GM18858 (cell line): ENCODE measurements at regions not wholly inside any gene's neighbourhood (a gene's known extent, or its start where the extent isn't known, plus 50 kb on each side); places are given as distances from the start of the nearest gene placed in this dataset.

Source experiments
- ATAC-seq: cut with Tn5 transposase; IDR thresholded peaks from one replicate; pipeline ENCODE4 v1.9.1; 2021; ENCODE audit not compliant: unreplicated experiment

DNA sequence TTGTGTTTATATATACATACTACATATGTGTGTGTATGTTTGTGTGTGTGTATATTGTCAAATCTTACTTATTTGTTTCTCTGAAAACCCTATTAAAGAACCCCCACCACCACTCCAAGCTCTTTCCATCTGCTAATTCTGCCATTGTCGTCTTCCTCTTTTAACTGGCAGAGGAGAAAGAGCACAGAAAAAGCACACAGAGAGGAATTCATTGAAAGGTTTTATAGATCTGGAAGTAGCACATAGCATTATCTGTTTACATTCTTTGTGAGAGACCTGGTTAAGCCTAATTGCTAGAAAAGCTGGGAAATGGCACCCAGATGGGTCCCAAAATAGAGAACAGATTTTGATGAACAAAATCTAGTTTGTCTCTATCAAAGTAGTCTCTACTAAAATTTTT, 800.0 kb upstream of the PIK3C3 start:
- no peak for ATAC-seq

GRCh38 chr18:41153871-41154270, 801.2 kb upstream of the PIK3C3 start:
- ATAC-seq = no peak

- ATAC-seq = no peak
Measured at GRCh38 chr18:41150316-41150715, 804.7 kb upstream of the PIK3C3 start.

- no peak for ATAC-seq
Measured at GRCh38 chr18:41146301-41146700, 808.7 kb upstream of the PIK3C3 start.

GRCh38 chr18:41145516-41145915, 809.5 kb upstream of the PIK3C3 start:
- ATAC-seq = no peak

GRCh38 chr18:41144441-41144840, 810.6 kb upstream of the PIK3C3 start:
- no peak for ATAC-seq

DNA sequence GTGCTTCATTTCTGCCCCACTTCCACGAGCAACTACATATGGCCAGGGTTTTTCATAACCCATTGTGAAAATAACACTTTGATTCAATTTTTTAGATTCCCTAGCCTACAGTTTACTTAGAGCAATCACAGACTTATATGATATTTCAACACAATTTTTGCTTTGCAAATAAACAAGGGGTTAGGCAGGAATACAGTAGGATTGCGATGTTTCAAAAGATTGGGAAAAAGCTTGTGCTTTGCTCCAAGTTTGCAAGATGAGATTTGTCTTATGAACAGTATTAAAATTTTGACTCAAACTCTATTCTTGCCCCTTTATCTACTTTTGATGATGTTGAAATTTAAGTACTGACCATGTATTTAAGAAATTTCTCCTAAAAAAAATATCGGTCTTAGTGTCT, 814.5 kb upstream of the PIK3C3 start:
- ATAC-seq = no peak

GRCh38 chr18:41135146-41135545, 819.9 kb upstream of the PIK3C3 start:
- no peak for ATAC-seq

DNA sequence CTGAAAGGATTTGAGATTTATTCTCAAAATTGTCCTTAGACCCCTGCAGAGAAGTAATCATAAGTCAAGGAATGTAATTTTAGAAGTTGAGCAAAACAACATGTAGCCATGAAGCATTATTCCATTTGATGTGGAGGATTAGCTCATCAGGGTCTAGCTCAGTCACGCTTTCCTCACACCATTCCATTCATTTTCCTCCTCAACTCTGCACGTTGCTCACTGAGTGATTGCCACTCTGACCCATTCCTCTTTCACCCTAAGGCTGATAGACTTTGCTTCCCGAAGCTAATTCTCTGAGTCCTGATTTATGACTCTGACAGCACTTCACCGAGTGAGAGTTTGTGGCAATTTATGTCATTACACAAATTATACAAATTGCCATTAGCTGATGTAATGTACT, 820.6 kb upstream of the PIK3C3 start:
- no peak for ATAC-seq

DNA sequence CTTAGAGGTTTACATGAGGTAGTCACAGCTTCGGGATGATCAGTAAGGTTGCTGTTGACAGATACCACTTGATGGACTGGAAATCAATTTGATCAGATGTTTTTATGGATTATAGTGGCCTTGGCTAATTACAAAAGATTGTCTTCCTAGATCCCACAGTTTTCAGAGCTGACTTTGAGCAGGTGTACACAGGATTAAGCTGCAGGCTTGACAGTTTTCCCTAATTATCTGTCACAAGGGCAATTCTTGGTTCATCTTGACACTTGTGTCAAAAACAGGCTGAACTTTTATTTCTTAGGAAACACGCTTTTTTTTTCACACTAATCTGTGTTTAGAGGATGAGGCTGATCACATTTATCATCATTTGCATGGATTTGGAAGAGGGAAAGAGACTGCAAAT, 824.0 kb upstream of the PIK3C3 start:
- ATAC-seq = no peak

DNA sequence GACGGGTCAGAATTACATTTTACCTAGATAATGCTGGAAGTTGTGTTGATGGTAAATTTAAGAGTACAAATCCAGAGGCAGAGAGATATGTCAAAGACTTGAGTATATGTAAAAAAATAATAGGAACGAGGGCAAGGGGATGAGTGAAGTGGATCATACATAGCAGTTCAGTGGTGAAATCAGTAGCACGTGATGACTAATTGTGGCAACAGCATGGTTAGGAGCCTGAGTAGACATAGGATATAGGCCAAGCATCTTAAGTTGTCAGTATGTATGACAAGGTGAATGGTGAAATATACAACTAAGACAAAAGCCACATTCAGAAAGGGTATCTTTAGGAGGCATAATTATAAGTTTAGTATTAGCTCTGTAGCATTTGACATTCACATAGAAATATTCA, 826.5 kb upstream of the PIK3C3 start:
- no peak for ATAC-seq

GRCh38 chr18:41128126-41128525, 826.9 kb upstream of the PIK3C3 start:
- no peak for ATAC-seq

DNA sequence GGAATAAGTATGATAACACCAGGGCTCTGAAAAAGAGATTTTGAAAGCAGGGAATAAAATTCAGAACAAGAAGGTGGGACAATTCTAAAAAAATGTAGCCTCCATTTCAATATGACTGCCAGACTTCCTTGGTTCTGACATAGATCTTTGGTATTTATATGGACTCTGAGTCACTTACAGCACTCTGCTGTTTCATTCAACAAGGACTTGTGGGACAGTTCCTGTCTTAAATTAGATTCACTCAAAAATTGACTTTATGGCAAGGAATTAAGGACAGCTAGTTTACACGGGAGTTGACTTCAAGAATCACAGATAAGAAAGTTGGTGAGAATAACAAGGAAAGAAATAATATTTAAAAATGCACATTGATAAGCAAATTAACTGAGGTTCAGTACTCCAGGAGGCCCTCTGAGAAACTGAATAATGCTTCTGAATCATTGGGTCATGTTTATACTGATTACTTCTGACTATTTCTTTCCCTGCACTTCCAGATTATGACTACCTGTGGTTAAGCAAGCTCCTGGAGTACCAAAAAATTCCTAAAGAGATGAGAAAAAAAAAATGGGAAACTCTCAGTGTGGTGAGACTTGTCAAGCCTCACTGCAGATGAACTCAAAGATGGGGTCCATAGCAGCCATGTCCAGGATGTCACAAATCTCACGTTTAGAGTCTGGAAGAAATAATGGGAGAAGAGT, 828.3 kb upstream of the PIK3C3 start:
- no peak for ATAC-seq

DNA sequence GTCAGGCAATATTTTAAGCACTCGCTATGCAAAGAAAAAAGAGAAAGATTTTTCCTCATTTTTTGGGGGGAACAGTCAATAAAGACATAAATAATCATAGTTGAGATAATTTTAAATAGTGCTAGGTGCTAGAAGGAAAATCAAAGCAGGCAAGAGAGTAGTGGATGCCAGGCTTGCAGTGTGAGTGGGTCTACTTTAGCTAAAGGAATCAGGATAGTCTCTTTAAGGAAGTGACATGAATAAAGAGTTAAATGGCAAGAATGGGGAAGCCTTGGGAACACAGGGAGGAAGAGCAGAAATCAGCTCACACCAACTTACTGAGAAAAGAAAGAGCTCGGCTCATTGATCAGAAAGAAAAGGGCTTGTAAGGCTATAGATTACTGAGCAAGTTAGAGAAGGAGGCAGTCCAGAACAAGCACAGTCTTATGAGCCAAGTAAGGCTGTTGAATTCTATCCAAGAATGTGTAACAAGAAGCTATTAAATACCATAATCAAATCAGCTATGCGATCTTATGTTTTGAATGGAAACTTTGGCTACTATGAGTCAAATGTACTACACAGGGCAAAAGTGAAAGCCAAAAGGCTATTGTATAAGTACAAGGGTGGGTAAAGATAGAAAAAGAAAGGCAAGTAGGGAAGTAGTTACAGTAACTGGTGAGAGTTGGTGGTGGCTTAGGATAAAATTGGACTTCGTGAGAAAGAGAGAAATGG, 833.8 kb upstream of the PIK3C3 start:
- ATAC-seq = no peak

DNA sequence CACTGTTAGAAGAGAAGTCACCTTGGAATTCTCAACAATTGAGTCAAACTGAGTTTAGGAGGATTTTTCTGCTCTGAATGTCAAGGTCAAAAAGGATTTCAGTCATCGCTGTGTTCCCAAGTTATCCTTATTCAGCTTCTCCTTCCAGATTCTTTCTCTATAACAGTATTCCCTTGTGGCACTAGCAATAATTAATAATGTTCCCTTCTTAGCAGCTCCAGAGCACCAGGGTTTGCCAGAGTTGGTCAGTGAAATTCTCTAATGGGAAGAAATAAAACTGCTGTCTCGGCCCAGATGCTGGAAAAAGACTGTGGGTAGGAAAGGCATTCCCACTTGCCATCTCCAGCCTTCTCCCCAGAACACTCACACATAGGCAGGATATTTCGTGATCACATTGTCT, 836.0 kb upstream of the PIK3C3 start:
- no peak for ATAC-seq

- no peak for ATAC-seq
Measured at GRCh38 chr18:41113885-41114482, 841.0 kb upstream of the PIK3C3 start.

DNA sequence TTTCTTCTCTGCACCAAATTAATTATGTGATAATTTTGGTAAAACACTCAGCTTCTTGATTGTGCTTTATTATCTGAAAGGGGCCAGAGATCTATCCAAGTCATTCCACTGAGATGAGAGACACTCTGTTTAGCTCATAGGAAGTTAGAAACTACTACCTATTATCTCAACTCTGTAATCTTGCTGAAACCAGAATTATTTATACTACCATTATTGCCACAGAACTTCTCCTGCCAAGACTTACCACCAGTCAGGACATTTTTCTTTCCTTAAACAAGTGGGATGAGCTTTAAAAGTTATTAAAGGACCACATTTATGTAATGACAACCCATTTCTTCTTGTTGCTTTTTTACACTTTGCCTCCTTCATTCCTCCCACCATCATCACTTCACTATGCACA, 855.6 kb upstream of the PIK3C3 start:
- no peak for ATAC-seq

- no peak for ATAC-seq
Measured at GRCh38 chr18:41096504-41096903, 858.5 kb upstream of the PIK3C3 start.

DNA sequence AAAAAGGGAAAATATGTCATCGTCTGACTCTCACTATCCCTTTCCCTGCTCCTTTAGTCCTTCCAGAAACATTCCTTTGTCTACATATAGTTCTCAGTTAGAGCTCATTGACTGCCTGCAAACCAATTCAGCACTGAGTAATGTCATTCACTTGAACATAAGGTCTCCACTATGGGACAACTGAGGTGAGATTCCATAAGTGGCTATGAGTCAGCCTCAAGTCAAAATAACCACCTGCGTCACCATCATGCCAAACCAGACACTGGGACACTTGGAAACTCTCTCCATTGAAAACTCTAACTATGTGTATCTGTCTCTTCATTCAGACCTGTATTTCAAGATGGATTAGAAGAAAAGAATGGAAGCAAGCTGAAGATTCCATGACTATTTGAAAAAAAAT, 878.0 kb upstream of the PIK3C3 start:
- no peak for ATAC-seq

DNA sequence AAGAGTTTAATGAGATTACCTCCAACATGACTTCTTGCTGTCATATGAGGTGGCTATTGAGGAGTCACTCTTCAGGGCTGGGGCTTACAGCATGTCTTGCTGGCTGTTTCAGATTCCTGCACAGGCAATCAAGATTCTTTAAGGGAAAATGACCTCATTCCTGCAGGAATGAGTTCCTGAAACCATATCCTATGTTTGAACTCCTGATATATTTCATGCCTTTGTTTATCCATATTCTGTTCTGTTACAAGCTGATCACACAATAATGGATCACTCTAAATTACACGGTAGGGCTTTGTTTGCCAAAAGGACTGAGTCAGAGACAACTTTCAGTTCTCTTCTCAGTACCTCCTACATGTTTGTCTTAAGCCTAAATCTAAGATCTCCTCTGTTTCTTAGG, 879.8 kb upstream of the PIK3C3 start:
- ATAC-seq = no peak

DNA sequence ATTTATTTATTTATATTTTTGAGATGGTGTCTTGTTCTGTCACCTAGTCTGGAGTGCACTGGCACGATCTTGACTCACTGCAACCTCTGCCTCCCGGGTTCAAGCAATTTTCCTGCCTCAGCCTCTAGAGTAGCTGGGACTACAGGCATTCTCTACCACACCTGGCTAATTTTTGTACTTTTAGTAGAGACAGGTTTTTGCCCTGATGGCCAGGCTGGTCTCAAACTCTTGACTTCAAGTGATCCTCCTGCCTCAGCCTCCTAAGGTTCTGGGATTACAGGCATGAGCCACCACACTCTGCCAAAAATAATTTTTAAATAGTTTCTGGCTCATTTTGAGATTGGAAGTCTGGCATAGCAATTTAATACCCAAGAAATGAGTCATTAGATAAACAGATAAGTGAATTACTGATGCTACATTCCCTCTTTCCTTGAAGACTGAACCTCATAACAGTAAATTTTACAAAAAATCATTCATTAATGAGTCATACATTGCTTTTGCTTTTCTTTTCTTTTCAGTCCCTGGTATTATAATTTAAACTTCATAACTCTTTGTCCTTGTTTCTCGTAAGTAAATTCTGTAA, 881.6 kb upstream of the PIK3C3 start:
- no peak for ATAC-seq

DNA sequence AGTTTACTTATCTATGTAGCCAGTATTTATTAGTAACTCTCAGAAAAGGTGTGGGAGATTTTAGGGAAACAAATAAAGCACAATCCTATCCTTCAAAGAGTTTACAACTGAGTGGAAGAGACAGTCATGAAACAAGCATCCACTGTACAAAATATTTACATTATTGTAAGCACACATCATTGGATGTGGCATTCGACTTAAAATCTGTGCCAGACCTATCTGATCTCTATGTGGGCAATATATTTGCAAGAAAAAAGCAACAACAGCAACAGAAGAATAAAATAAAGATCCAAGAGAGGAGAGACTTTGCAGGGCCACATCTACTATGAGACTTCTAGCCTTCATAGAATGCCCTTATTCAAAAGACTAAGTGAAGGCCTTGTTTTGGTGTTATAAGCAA, 882.1 kb upstream of the PIK3C3 start:
- ATAC-seq = no peak
